Common myeloid progenitor, CD34-positive (primary cell): ENCODE measurements at regions not wholly inside any gene's neighbourhood (a gene's known extent, or its start where the extent isn't known, plus 50 kb on each side); places are given as distances from the start of the nearest gene placed in this dataset.
"Not testable (repeated sequence)": the region's sequence is repeated elsewhere in the genome, so short reads cannot be mapped to it uniquely, and the experiment has no call there.

Experiments
- CTCF ChIA-PET: fragments of 350-600 bp; sonication (Branson Sonifier 250); formaldehyde crosslinking; loops from one replicate; lab custom pipeline; 2021; ENCODE audit warnings: antibody characterized with exemption; lab: Charles Lee
- POLR2A ChIA-PET: fragments of 350-600 bp; sonication (Branson Sonifier 250); formaldehyde crosslinking; loops from one replicate; lab custom pipeline; 2021; ENCODE audit warnings: antibody characterized with exemption; lab: Charles Lee
- DNase-seq, 3 donors: peaks; one replicate each; pipeline versions ENCODE4 v3.0.0 to v3.0.0-alpha.2; 2013
- H3K27ac ChIP-seq, 2 experiments: 1 replicate in 1 of 2; 2 replicates in 1 of 2; pipeline ENCODE4 v1.7.0; 2013; ENCODE audit warnings: inconsistent platforms in 2 of 2, low read length in 2 of 2, mild to moderate bottlenecking in 2 of 2, low read depth in 1 of 2, moderate library complexity in 1 of 2; ENCODE audit not compliant: severe bottlenecking in 2 of 2, insufficient read depth in 1 of 2, poor library complexity in 1 of 2
- H3K27me3 ChIP-seq, 5 experiments: replicated peaks in 2 of 5; 1 replicate in 3 of 5; 2 replicates in 2 of 5; pipeline versions ENCODE4 v1.6.1 to v1.7.0; 2013; ENCODE audit warnings: low read length in 4 of 5, mild to moderate bottlenecking in 2 of 5, moderate library complexity in 2 of 5, inconsistent platforms in 1 of 5; ENCODE audit not compliant: insufficient read depth in 5 of 5, control insufficient read depth in 4 of 5
- H3K36me3 ChIP-seq, 4 experiments: 1 replicate in 2 of 4; 2 replicates in 2 of 4; pipeline versions ENCODE4 v1.6.1 to v1.7.0; 2013; ENCODE audit warnings: low read length in 3 of 4, control low read depth in 1 of 4, mild to moderate bottlenecking in 1 of 4; ENCODE audit not compliant: control insufficient read depth in 4 of 4, insufficient read depth in 4 of 4
- H3K4me1 ChIP-seq, 4 experiments: 1 replicate in 3 of 4; 2 replicates in 1 of 4; pipeline versions ENCODE4 v1.6.1 to v1.7.1; 2013; ENCODE audit warnings: low read length in 3 of 4, mild to moderate bottlenecking in 3 of 4, control low read depth in 1 of 4, inconsistent platforms in 1 of 4, moderate library complexity in 1 of 4; ENCODE audit not compliant: control insufficient read depth in 4 of 4, insufficient read depth in 4 of 4; ENCODE audit errors: control extremely low read depth in 1 of 4
- H3K4me3 ChIP-seq, 7 experiments: 1 replicate in 4 of 7; 2 replicates in 3 of 7; pipeline versions ENCODE4 v1.5.1 to v1.7.0; 2013; ENCODE audit warnings: mild to moderate bottlenecking in 7 of 7, low read length in 6 of 7, moderate library complexity in 6 of 7, inconsistent platforms in 2 of 7, low read depth in 2 of 7, control low read depth in 1 of 7; ENCODE audit not compliant: insufficient read depth in 4 of 7, control insufficient read depth in 1 of 7; ENCODE audit errors: extremely low read depth in 1 of 7
- H3K9me3 ChIP-seq, 5 experiments: 1 replicate in 4 of 5; 2 replicates in 1 of 5; pipeline versions ENCODE4 v1.6.1 to v1.7.1; 2013; ENCODE audit warnings: low read length in 4 of 5, mild to moderate bottlenecking in 2 of 5, inconsistent platforms in 1 of 5, low read depth in 1 of 5, moderate library complexity in 1 of 5; ENCODE audit not compliant: control insufficient read depth in 4 of 5, insufficient read depth in 2 of 5; ENCODE audit errors: control extremely low read depth in 1 of 5
- WGBS: methylation state at CpG from one replicate; pipeline ENCODE4 v1.1.5; 2013; ENCODE audit not compliant: insufficient coverage; 5-methylcytosine and 5-hydroxymethylcytosine counted together

DNA sequence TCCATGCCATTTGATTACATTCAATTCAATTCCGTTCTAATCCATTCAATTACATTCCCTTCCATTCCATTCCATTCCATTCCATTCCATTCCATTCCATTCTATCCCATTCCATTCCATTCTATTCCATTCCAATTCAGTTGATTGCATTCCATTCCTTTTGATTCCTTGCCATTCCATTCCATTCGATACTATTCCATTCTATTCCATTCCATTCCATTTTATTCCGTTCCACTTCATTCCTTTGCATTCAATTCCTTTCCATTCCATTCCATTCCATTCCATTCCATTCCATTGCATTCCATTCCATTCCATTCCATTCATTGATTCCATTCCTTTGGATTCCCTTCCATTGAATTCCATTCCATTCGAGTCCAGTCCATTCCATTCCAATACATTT, 2574.0 kb upstream of the TPTE start:
- CTCF ChIA-PET, result no interaction called here
- Histone ChIP-seq H3K27ac (no peak overlapping the region), H3K9me3 (peaks cover 26 to 98% (median 79%) of the 10 kb centered on the region in 5 experiments), H3K36me3 (no peaks in the 10 kb centered on the region), H3K27me3 (no peaks in the 10 kb centered on the region), H3K4me3 (no peak overlapping the region), H3K4me1 (no peaks in the 10 kb centered on the region)
- POLR2A ChIA-PET, result no interaction called here
- 59% methylated on average over 4 of the region's 4 CpGs for WGBS
- no peak for DNase-seq

- H3K27ac ChIP-seq, H3K4me3 ChIP-seq, CTCF ChIA-PET, H3K27me3 ChIP-seq, POLR2A ChIA-PET, H3K4me1 ChIP-seq, DNase-seq, H3K36me3 ChIP-seq: not testable (repeated sequence)
- H3K9me3 ChIP-seq, result peaks cover 28 to 98% (median 84%) of the 10 kb centered on the region in 5 experiments
- WGBS, result 77% methylated on average over 7 of the region's 7 CpGs
Measured at GRCh38 chr21:7948727-7949126, 2572.7 kb upstream of the TPTE start.

DNA sequence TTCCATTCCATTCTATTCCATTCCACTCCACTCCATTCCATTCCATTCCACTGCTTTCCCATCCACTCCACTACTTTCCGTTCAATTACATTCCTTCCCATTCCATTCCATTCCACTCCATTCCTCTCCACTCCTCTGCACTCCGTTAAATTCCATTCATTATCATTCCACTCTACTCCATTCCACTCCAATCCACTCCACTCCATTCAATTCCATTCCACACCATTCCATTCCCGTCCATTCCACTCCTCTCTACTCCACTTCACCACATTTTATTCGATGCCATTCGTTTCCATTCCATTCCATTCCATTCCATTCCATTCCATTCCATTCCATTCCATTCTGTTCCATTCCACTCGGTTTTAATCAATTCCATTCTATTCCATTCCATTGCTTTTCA, 2571.5 kb upstream of the TPTE start:
- CTCF ChIA-PET, H3K4me3 ChIP-seq, H3K27me3 ChIP-seq, DNase-seq, H3K27ac ChIP-seq, H3K36me3 ChIP-seq, POLR2A ChIA-PET, H3K4me1 ChIP-seq: not testable (repeated sequence)
- H3K9me3 ChIP-seq, result peaks cover 28 to 98% (median 79%) of the 10 kb centered on the region in 5 experiments
- WGBS, result 55% methylated on average over 6 of the region's 6 CpGs

GRCh38 chr21:7951854-7952519, 2569.4 kb upstream of the TPTE start:
- no peaks in the 10 kb centered on the region for H3K36me3 ChIP-seq
- H3K4me1 ChIP-seq, result no peaks in the 10 kb centered on the region
- peaks cover 28 to 99% (median 81%) of the 10 kb centered on the region in 5 experiments for H3K9me3 ChIP-seq
- no peak overlapping the region for H3K27ac ChIP-seq
- no peaks in the 10 kb centered on the region for H3K27me3 ChIP-seq
- ChIA-PET CTCF (no interaction called here), POLR2A (no interaction called here)
- DNase-seq, result no peak
- WGBS, result 61% methylated on average over 14 of the region's 14 CpGs
- no peak overlapping the region for H3K4me3 ChIP-seq

- 69% methylated on average over 12 of the region's 12 CpGs for WGBS
- ChIA-PET POLR2A (no interaction called here), CTCF (no interaction called here)
- Histone ChIP-seq H3K36me3 (no peaks in the 10 kb centered on the region), H3K27me3 (no peaks in the 10 kb centered on the region), H3K9me3 (peaks cover 27 to 99% (median 79%) of the 10 kb centered on the region in 5 experiments), H3K4me1 (no peaks in the 10 kb centered on the region), H3K4me3 (no peak overlapping the region), H3K27ac (no peak overlapping the region)
- no peak for DNase-seq
Measured at GRCh38 chr21:7952648-7953047, 2568.7 kb upstream of the TPTE start.

GRCh38 chr21:7953058-7953457, 2568.3 kb upstream of the TPTE start:
- ChIA-PET CTCF (no interaction called here), POLR2A (no interaction called here)
- H3K27ac ChIP-seq, result no peak overlapping the region
- no peaks in the 10 kb centered on the region for H3K36me3 ChIP-seq
- WGBS, result 56% methylated on average over 2 of the region's 2 CpGs
- no peak for DNase-seq
- H3K9me3 ChIP-seq, result peaks cover 28 to 97% (median 77%) of the 10 kb centered on the region in 5 experiments
- H3K27me3 ChIP-seq, result no peaks in the 10 kb centered on the region
- H3K4me3 ChIP-seq, result no peak overlapping the region
- no peaks in the 10 kb centered on the region for H3K4me1 ChIP-seq

DNA sequence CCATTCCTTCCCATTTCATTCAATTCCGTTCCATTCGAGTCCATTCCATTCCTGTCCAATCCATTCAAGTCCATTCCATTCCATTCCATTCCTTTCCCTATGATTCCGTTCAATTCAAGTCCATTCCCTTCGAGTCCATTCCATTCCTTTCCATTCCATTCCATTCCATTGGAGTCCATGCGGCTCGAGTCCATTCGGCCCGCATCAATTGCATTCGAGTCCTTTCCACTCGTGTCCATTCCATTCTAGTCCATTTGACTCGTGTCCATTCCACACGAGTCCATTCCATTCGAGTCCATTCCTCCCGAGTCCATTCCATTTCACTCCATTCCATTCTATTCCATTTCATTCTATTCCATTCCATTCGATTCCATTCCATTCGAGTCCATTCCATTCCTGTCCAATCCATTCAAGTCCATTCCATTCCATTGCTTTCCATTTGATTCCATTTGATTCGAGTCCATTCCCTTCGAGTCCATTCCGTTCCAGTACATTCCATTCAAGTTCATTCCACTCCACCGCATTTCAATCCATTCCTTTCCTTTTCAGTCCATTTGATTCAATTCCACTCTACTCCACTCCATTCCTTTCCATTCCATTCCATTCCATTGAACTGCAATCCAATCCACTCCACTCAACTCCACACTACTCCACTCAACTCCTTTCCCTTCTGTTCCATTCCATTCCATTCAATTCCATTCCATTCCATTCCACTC, 2565.9 kb upstream of the TPTE start:
- H3K36me3 ChIP-seq, H3K4me1 ChIP-seq, H3K4me3 ChIP-seq, H3K27ac ChIP-seq, CTCF ChIA-PET, H3K27me3 ChIP-seq, DNase-seq, POLR2A ChIA-PET: not testable (repeated sequence)
- 82% methylated on average over 20 of the region's 20 CpGs for WGBS
- peaks cover 23 to 82% (median 58%) of the 10 kb centered on the region in 5 experiments for H3K9me3 ChIP-seq
